NCI-H526 (cell line): ENCODE measurements at regions not wholly inside any gene's neighbourhood (a gene's known extent, or its start where the extent isn't known, plus 50 kb on each side); places are given as distances from the start of the nearest gene placed in this dataset.

Experiments used
- DNase-seq, 2 experiments: peaks; one replicate each; lab custom pipeline; 2025; lab: John Stamatoyannopoulos, UW

DNA sequence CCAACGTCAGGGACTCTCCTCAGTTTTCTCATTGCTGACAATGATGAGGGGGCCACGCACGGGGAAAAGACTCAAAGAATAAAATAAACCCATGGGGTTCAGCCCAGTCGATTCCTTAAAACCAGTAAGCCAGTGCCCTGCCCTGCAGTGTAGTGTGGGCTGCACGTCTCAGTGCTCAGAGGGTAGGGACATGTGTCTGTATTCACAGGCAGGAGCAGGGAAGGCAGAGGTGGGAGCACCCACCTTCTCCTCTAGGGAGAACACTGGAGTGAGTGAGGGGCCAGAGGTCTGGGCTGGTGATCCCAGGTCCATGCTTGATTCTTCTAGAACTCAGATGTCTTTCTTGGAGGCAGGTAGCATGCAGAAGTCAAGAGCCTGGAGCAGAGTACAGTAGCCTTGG lies 303.6 kb downstream of the MATN1 start:
- DNase-seq, result no peak

DNA sequence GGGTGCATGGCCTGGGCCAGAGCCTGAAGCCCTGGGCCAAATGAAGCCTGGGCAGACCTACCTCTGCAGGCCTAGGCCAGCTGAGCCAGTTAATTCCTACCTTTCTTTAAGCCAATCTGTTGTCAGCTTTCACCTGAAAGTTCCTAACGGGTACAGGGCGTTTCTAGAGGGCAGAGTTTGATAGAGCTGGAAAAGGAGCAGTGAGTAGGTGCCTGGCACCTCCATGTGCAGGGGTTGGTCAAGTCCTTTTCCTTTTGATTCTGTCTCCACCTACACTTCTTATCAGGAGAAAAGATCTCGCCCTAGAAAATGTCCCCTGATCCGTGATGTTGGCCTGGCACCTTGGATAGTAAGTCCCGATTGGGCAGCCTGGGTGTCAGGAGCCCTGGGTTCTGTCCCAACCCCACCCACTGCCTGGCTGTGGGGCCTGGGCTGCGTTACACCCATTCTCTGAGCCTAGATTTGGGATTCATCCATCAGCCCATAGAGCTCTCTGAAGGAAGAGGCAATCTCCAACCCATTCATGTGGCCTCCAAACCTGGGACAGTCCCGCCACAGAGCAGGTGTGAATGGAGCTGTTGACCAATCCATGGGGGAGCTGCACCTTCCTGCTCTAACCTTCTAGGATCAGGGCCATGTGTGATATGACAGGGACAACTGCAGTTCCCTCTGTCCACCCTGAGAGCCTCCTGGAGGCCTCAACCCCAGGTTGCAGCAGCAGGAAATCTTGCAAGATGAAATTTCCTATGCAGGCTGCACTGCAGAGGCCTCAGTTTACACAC lies 304.3 kb downstream of the MATN1 start:
- DNase-seq, result no peak

DNA sequence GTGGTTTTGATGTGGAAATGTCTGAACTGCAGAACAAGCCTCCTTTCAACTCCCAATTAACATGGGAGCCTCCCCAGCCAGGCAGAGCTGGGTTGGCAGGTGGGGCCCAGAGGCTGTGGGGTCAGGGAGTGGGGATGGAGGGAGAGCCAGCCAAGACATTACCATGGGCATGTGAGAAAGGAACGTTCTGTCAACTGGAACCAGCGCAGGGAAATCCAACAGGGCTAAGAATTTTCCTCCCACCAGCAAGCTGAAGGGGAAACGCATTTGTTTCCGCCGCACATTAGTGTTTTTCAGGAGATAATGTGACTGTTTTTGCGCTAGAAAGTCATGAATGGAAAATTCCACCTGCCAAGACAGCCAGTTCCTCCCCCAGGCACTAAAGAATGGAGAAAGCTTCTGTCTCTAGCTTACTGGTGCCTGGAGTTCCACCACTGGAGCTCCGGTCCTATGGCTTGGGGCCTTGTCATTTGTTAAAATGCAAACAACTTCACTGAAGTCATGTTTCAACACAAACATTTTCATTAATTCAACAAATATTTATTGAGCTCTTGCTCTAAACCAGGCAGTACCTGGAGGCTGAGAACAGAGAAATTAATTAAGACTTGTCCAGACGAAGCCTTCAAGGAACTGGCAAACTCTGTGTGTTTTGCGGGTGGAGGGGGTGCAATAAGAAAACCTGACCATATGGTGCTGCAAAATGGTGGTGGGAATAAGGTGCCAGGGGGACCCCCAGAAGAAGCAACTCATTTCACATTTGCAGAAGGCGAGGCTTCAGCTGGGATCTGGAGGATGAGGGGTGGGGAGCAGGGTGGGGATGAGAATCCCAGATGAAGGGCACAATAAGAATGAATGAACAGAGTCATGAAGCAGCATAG lies 305.1 kb downstream of the MATN1 start:
- DNase-seq, result peak; percentile 3 to 40

DNA sequence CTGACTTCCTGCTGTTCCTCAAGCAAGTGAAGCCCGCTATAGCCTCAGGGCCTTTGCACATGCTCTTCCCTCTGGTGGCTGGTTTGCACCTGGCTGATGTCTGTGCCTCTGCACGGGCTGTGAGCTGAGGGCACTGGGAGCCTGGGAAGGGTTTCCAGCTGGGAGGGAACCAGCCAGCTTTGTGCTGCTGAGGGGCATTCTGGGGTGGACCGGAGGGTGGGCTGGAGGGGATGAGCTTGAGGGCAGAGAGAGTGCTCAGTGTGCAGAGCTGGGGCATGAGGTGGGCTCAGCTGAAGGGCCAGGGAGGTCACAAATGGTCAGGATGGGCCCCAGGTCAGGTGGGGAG lies 305.7 kb downstream of the MATN1 start:
- DNase-seq, result no peak

DNA sequence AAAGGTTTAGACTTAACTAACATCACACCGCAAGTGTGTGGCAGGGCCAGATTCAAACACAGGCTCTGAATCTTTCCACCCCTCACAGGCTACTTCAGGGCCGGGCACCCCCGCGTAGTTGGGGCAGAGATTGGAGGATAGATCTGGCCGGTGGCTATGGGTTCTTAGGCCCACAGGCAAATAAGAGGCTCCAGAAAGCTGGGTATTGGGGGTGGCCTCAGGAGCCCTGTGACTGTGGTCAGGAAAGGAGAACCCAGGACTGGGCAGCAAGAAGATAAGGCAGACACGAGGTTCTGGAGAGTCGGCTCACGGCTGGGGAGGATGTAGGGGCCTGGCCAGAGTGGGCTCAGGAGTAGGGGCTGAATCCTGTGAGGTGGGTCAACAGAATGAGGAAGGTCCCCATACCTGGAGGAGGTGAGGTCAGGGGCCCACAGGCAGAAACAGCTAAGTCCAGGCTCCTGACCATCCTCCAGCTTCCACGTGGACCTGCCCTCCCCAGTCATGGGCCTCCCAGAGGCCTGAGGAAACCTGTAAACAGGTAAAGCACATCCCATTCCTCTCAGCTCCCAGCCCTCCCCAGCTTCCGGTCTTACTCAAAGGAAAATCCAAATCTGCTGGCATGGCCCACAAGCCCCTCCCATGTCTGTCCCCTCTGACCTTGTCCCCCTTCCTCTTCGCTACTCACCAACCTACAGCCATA lies 306.2 kb downstream of the MATN1 start:
- DNase-seq, result no peak

DNA sequence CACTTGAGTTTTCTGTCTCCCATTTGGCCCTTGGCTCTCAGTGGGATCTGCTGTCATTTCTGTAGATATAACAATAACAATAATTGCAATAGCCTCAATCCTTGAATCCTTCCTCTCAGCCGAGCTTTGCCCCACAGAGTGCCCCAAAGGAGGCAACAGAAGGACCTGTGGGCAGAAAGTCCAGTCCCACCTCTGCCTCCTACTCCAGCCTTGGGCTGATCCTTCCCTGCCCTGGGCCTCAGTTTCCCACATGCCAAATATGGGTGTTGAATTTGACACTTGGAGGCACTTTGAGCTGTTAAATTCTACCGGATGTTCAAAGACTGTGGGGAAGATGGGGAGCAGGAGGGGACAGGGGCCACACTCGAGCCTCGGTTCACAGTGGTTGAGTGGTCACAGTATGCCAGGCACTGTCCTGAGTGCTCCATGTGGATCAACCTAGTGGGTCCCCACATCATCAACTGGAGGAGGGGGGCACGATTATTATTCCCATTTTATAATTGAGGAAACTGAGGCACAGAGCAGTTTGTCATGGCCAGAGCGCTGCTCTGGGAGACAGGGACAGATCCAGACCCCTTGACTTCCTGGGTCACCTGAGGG lies 307.1 kb downstream of the MATN1 start:
- DNase-seq, result no peak

DNA sequence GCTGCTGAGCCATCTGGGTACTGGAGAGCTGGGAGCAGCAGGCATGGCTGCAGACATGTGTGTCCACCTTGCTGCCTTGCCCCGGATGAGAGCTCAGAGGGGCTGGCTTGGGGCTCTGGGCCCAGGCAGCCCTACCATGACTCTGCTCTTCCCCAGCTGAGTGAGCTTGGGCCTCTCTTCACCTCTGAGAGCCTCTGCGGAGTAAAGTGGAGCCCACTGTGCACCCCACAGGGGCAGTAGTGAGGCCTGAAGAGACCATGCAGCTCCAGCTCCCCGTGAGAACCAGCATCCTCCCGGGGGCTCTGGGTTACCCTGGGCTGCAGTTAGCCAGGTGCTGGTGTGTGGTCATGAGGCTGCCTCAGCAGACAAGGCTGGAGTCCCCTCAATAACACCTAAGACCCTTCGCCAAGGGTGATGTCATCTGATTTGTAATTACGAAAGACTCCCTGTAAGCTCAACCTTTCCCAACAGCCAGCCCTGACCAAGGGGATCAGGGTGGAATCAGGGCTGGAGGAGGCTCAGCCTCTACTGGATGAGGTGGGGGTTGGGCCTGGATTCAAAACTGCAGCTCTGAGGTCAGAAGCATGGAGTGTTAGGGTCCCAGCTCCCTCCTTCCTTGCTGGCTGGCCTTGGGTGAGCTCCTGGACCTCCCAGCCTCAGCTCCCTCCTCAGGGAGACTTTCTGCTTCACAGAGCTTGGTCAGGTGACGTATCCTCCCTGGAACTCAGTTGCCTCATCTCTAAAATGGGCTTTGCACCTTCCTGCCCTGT lies 308.0 kb downstream of the MATN1 start:
- DNase-seq, result no peak

DNA sequence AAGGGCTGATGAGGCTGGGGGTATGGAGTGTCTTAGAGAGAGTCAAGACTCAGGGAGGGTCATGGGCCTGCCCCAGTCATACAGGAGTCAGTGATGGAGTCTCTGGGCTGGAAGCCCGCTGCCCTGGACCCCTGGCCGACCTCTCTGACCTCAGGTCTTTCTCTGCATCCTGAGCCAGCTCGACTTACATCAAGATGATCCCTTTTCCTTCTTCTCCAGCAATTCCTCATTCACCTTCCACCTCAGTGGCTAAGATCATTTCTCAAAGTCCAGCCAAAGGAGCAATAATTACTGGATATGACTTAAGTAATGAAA lies 308.6 kb downstream of the MATN1 start:
- no peak for DNase-seq

DNA sequence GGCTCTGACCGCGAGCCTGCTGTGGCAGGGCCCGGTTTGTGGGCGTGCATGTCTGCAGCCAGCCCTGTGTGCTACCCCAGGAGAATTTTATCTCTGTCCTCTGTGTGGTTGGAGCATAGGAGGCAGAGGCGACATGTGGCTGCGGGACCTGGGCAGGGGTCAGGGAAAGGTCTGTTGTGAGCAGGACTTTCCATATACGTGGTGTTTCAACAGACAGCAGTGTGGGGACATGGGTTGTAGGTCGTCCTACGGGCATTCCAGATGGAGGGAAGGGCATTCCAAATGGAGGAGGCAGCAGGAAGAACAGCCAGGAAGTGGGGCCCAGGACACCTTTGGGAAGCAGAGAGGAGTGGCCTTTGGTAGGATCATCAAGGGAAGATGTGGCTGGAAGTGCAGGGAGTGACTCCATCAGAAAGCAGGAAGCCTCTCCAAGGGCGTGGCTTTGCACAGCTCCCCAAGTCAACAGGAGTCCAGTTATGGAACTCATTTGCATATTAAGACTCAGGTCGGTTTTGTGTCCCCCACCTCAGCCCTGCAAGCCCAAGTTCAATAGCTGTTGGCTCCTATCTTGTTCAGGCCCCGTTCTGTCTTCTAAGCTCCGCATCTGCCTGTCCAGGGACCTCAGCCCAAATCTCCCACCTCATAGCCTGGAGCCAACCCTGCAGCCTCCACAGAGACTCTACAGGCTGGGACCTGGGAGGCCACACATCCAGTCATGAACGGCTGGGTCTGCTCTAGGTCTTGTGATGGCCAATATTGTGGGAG lies 309.1 kb downstream of the MATN1 start:
- DNase-seq, result no peak

DNA sequence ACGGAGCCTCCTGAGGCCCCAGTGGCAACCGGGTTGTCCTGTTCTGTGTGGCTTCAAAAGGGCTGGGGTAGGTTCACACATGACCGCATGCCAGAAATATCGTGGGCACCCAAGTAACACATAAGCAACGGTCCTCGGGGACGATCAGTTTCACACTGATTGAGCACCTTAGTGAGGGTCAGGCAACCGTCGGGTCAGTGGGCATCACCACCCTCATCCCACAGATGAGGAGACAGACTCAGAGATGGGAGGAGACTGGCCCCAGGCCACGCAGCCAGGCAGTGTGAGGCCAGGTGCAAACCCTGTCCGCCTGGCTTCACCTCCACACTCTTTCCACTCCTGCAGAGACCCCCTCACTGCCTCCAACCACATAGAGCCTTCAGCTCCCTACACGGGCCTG lies 309.8 kb downstream of the MATN1 start:
- DNase-seq, result no peak

DNA sequence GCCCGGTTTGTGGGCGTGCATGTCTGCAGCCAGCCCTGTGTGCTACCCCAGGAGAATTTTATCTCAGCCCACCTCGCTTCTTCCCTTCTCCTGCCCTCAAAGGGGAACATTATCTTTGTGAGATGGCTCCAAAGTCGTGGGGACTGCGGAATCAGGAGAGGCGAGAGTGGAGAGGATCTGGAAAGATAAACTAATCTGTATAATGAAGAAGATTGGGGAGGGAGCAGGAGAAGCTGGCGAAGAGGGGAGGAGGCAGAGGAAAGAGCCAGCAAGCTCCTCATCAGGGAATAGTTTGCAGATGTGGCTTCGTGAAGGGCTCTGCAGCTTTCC lies 310.3 kb downstream of the MATN1 start:
- DNase-seq, result no peak

DNA sequence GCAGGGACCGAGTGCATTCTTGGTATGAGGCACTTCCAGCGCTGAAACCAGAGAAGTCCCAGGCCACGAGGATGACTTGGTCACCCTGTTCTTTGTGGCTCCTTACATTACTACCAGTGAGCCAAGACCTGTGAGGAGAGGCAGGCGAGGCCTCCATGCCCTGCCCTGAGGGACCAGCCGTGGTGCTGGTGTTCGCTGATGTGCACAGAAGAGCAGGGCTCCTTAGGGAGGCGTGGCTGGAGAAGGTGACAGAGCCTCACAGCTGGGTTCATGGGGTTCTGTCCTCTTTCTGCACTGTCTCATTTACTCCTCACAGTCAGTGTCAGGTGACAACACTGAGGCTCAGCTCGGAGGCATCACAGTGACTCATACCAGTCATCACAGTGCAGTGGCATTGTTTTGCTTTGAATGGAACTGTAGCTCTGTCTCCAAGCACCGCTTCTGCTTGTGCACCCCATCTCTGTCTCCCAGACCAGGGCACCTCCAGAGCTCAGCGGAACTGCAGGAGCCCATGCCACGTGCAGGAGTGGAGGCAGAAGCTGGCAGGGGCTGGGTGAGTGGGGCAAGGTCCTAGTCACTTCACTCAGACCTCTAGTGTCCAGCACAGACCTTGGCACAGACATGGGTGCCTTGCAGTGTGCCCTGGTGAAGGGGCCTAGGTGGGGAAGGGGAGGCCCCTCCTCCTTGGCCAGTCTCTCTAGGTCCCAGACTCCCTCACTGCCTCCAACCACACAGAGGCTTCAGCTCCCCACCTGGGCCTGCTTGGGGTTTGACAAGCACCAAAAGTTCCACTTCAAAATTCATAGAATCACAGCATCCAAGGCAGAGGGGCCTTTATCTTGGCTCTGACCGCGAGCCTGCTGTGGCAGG lies 310.9 kb downstream of the MATN1 start:
- no peak for DNase-seq

DNA sequence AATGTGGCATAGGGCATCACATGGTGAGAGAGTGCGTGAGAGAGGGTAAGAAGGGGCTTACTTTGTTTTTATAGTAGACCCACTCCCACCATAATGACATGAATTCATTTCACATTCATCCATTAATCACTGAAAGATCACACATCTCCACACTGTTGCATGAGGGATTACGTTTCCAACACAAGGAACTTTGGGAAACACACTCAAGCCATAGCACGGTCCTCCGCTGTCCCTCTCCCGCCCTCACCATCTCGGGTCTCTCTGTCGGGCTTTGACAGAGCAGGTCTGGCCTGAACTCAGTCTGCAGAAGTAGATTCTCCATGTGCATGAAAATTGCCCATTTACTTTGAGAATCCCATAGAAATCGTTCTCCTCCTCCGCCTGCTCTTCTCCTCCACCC lies 312.2 kb downstream of the MATN1 start:
- DNase-seq, result no peak

DNA sequence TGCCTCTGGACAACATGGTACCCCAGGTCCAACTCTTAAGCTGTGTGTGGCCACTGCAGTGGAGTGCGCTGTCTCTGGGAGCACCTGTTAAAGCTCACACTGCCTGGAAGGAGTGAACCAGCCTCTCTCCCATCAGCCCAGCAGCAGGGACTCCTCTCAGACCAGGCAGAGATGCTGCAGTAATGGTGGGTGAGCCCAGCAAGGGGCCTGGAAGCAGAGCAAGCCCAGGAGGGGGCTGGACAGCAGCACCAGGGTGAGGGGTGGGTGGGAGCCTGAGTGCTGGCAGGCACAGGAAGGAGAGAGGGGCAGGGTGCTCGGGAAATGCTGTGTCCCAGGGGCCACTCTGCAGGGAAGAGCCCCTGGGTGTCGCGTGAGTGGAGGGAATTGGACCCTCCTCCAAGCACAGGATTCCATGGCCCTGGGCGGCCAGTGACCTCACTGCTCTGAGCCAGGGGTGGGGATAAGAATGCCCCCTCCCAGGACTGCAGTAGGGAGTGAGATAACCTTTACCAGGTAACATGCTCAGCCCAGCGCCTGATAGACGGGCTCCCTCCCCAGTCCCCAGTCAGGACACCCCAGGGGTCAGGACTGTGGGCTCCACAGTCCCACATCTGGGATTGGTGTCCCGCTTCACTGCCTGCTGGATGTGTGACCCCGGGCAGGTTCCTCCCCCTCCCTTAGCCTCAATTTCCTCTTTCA lies 313.1 kb downstream of the MATN1 start:
- DNase-seq, result no peak

DNA sequence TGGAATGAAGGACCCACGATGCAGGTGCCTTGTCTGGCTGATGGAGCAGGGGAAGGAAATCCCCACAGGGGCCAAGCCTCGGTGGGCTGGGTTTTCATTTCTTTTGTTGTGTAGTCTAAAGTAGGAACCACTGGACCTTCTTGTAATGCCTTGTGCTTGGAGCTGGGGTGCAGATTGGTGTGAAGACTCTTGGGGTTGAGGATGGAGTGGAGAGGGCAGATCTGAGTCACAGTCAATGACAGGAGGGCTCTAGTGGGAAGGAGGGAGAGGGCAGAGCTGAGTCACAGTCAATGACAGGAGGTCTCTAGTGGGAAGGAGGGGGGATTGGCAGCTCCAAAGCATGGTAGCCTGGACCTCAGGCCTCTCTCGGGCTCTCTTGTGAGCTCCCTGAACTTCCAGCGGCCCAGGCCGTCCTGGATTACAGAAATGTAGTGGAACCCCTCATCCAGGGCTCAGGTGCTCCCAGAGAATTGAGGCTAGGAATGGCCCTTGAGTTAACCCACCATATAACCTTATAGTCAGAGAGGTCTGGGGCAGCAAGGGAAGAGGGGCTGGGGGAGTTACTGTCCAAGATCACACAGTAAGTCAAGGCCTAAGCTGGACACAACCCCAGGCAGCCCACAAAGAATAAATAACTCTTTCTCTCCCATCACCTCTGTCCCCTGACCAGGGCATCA lies 313.8 kb downstream of the MATN1 start:
- DNase-seq, result no peak

DNA sequence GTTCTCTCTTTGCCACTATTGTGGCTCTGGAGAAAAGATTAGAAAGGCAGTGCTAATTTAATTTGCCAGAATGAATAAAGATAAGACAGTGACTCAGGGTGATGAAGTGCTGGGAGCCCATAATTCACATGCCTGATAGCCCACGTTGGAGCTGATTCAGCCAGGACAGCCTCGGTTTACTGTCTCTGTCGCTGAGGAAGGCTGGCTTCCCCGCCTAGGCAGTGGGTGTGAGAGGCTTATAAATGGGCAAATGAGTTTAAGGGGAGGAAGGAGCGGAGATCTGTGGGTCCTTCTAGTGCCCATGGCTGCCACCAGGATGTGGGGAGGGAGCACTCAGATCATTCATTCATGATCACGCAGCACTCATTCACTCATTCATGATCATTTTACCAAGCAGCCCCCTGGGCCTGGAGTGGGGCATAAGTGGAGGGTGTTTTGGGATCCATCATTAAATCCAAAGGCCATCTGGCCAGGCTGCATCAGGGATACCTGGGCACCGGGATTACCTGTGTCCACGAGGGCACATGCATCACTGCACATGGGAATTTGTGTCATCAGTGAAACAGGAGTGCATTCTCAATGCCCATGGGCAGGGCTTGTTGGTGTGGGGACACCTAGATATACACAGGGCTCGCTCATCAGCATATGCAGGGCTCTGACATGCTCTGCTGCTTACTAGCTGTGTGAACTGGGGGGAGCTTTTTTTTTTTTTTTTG lies 315.4 kb downstream of the MATN1 start:
- no peak for DNase-seq

DNA sequence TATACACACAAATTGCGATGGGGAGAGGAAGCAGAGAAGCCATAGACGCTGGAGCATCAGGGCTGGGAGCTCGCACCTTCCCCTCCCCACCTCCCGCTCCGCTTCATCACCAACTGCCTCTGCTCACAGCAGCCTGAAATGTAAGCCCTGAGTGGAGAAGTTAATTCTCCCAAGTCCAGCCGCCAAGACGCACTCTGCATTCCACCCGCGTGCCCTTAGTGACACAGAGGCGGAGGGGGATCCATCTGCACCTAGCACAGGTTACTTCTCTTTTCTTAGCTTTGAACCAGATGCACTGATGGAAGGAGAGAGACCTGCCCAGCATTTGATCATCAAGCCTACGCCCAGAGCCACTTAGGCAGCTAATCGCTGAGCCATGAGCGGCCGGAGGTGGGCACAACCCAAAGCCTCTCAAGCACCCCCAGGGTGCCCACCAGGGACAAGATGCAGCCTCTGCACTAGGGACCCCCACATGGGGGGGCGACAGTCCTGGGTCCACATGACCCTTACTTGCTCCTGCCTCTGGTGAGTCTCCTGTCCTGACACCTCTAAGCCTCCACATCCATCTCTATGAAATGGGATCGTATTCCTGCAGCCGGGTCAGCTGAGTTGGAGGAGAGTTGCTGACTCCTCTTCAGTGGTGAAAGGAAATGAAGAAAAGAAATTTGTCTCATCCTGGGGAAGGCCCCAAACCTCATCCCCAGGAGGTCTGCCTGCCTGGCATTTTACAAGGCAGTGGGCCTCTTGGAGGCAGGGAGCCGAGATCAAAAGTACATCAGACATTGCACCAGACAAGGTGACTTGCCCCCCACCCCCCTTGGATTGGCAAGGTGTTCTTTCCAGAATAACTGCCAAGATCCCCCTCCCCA lies 316.2 kb downstream of the MATN1 start:
- no peak for DNase-seq
